ENCODE measurements at regions not wholly inside any gene's neighbourhood (a gene's known extent, or its start where the extent isn't known, plus 50 kb on each side); places are given as distances from the start of the nearest gene placed in this dataset.
A peak's percentile ranks its signal among the peaks of the same experiment; 100 is the strongest.

DNA sequence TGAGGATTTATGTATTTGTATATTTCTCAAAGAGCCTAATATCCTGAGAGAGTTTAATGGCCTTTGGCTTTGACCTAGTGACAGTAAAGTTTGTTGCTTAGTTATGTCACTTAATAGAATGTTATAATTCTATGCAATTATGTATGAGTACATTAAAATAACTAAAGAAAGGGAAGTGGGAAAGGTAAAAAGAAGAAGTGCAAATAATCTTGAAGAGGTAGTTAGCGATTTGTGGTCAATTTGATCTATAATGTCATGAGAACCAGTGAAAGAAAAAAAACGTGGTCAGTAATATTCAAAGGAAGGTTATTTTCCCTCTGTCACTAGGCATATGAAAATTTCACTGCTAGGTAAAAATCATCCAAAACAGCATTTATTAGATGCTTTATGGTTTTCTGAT lies 143.4 kb upstream of the LSM8 start:
- Histone ChIP-seq H3K9me3 (ENCODE audit: control insufficient read depth in 4 of 4, low read length in 3 of 4) (peaks cover 0 to 1% (median 0%) of the 10 kb centered on the region in 4 donors), H3K4me1 (ENCODE audit: control insufficient read depth in 4 of 4, insufficient read depth in 4 of 4, low read length in 3 of 4) (no peaks in the 10 kb centered on the region), H3K27me3 (ENCODE audit: control insufficient read depth in 4 of 4, insufficient read depth in 4 of 4, low read length in 3 of 4) (no peaks in the 10 kb centered on the region), H3K36me3 (ENCODE audit: control insufficient read depth in 4 of 4, insufficient read depth in 3 of 4, low read depth in 1 of 4, low read length in 3 of 4) (no peaks in the 10 kb centered on the region), H3K4me3 (ENCODE audit: low read depth in 1 of 3, low read length in 3 of 3) (no peak overlapping the region), H3K9ac (ENCODE audit: low read depth in 1 of 2, low read length in 2 of 2) (no peak overlapping the region), H3K27ac (ENCODE audit: low read depth in 1 of 2, low read length in 2 of 2) (no peak overlapping the region)
- DNase-seq (ENCODE audit: low spot score), result no peak
- 80% methylated on average over 2 of the region's 2 CpGs for WGBS
- TF ChIP-seq GABPA (IDR thresholded peaks at IDR 0.05 in 1 of 2, conservative IDR thresholded peaks at IDR 0.05 in 1 of 2), result no peak
- TF ChIP-seq FOXA1 (IDR thresholded peaks at IDR 0.05), result no peak
- no peak for TF ChIP-seq FOXA2 (IDR thresholded peaks at IDR 0.05)
- no peak for TF ChIP-seq HNF4A (conservative IDR thresholded peaks at IDR 0.05)
- no peak for TF ChIP-seq MAX (IDR thresholded peaks at IDR 0.05)
- no peak for TF ChIP-seq YY1 (IDR thresholded peaks at IDR 0.05)
- no peak for TF ChIP-seq TAF1 (conservative IDR thresholded peaks at IDR 0.05)

DNA sequence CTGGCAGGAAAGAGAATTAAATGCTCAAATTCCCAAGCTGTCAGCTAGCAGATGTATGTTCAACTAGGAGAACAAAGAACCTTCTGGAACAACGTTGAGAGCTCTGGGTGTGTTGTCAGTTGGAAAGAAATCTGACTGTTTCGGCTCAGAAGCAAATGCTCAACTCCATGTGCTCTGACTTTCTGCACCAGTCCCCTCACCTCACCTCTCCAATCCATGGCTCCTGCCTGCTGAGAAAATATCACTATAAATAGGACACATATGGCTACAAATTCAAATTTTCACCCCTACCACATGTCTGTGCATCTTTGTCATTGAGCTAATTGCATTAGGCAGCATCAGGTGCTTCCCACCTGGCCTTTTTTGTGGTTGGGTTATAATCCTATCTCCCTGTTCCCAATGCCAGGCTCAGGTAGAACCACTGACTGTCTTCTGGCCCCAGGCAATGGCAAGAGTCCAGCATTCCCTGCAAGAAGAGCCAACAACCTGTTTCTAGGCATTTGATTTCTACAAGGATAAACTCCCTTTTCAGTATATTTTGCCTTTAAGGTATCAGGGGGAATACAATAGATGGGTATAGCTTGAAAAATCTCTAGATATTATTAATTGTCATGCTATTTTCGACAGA lies 142.6 kb upstream of the LSM8 start:
- Histone ChIP-seq H3K9ac (ENCODE audit: low read depth in 1 of 2, low read length in 2 of 2) (no peak overlapping the region), H3K9me3 (ENCODE audit: control insufficient read depth in 4 of 4, low read length in 3 of 4) (peaks cover 0 to 1% (median 0%) of the 10 kb centered on the region in 4 donors), H3K4me1 (ENCODE audit: control insufficient read depth in 4 of 4, insufficient read depth in 4 of 4, low read length in 3 of 4) (no peaks in the 10 kb centered on the region), H3K4me3 (ENCODE audit: low read depth in 1 of 3, low read length in 3 of 3) (no peak overlapping the region), H3K27me3 (ENCODE audit: control insufficient read depth in 4 of 4, insufficient read depth in 4 of 4, low read length in 3 of 4) (no peaks in the 10 kb centered on the region), H3K36me3 (ENCODE audit: control insufficient read depth in 4 of 4, insufficient read depth in 3 of 4, low read depth in 1 of 4, low read length in 3 of 4) (no peaks in the 10 kb centered on the region), H3K27ac (ENCODE audit: low read depth in 1 of 2, low read length in 2 of 2) (no peak overlapping the region)
- WGBS, result 71% methylated on average over 3 of the region's 3 CpGs
- no peak for DNase-seq (ENCODE audit: low spot score)
- TF ChIP-seq EGR1 (IDR thresholded peaks at IDR 0.05; ENCODE audit: low read depth in 2 of 2), result no peak
- TF ChIP-seq CTCF (IDR thresholded peaks at IDR 0.05; ENCODE audit: low read depth, low read length, missing input control), result no peak
- no peak for TF ChIP-seq FOXA1 (IDR thresholded peaks at IDR 0.05)
- TF ChIP-seq, protein P1, sequence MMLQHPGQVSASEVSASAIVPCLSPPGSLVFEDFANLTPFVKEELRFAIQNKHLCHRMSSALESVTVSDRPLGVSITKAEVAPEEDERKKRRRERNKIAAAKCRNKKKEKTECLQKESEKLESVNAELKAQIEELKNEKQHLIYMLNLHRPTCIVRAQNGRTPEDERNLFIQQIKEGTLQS (IDR thresholded peaks at IDR 0.05), result no peak

GRCh38 chr7:118045629-118046028 lies 138.3 kb upstream of the LSM8 start:
- Histone ChIP-seq H3K4me1 (ENCODE audit: control insufficient read depth in 4 of 4, insufficient read depth in 4 of 4, low read length in 3 of 4) (no peaks in the 10 kb centered on the region), H3K27me3 (ENCODE audit: control insufficient read depth in 4 of 4, insufficient read depth in 4 of 4, low read length in 3 of 4) (no peaks in the 10 kb centered on the region), H3K9ac (ENCODE audit: low read depth in 1 of 2, low read length in 2 of 2) (no peak overlapping the region), H3K27ac (ENCODE audit: low read depth in 1 of 2, low read length in 2 of 2) (no peak overlapping the region), H3K36me3 (ENCODE audit: control insufficient read depth in 4 of 4, insufficient read depth in 3 of 4, low read depth in 1 of 4, low read length in 3 of 4) (no peaks in the 10 kb centered on the region), H3K9me3 (ENCODE audit: control insufficient read depth in 4 of 4, low read length in 3 of 4) (no peaks in the 10 kb centered on the region), H3K4me3 (ENCODE audit: low read depth in 1 of 3, low read length in 3 of 3) (no peak overlapping the region)
- WGBS, result 84% methylated on average over 2 of the region's 2 CpGs
- TF ChIP-seq RAD21 (IDR thresholded peaks at IDR 0.05), result peak in 1 of 2 donors; percentile 13
- TF ChIP-seq MAX (IDR thresholded peaks at IDR 0.05), result no peak
- no peak for DNase-seq (ENCODE audit: low spot score)

All from liver (tissue), 8 donors.